ENCODE measurements at regions not wholly inside any gene's neighbourhood (a gene's known extent, or its start where the extent isn't known, plus 50 kb on each side); places are given as distances from the start of the nearest gene placed in this dataset.

DNA sequence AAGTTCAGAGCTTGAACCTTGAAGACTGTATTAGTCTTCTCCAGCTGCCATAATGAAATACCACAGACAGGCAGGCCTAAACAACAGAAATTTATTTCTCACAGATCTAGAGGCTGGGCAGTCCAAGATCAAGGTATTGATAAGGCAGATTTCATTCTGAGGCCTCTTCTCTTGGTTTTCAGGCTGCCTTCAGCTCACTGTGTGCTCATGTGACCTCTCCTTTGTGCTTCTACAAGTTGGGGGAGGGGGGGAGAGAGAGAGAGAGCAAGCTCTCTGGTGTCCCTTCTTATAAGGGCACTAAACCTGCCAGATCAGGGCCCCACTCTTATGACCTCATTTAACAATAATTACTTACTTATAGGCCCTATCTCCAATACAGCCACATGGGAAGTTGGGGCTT lies 102.6 kb upstream of the RSPO3 start:
- TF ChIP-seq, protein P1, sequence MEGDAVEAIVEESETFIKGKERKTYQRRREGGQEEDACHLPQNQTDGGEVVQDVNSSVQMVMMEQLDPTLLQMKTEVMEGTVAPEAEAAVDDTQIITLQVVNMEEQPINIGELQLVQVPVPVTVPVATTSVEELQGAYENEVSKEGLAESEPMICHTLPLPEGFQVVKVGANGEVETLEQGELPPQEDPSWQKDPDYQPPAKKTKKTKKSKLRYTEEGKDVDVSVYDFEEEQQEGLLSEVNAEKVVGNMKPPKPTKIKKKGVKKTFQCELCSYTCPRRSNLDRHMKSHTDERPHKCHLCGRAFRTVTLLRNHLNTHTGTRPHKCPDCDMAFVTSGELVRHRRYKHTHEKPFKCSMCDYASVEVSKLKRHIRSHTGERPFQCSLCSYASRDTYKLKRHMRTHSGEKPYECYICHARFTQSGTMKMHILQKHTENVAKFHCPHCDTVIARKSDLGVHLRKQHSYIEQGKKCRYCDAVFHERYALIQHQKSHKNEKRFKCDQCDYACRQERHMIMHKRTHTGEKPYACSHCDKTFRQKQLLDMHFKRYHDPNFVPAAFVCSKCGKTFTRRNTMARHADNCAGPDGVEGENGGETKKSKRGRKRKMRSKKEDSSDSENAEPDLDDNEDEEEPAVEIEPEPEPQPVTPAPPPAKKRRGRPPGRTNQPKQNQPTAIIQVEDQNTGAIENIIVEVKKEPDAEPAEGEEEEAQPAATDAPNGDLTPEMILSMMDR (IDR thresholded peaks at IDR 0.05), result no peak
- TF ChIP-seq ZFX (IDR thresholded peaks at IDR 0.05; ENCODE audit: borderline replicate concordance), result no peak
